ENCODE measurements at regions not wholly inside any gene's neighbourhood (a gene's known extent, or its start where the extent isn't known, plus 50 kb on each side); places are given as distances from the start of the nearest gene placed in this dataset.

- Histone ChIP-seq H3K27me3 (ENCODE audit: insufficient read depth) (peaks cover 96% of the 10 kb centered on the region), H3K9me2 (ENCODE audit: insufficient read depth) (0 out of 2 replicates have a peak, but pooled peaks cover 3% of the 10 kb centered on the region)
Measured at GRCh38 chr10:57141708-57142107, 780.6 kb upstream of the ZWINT start.

DNA sequence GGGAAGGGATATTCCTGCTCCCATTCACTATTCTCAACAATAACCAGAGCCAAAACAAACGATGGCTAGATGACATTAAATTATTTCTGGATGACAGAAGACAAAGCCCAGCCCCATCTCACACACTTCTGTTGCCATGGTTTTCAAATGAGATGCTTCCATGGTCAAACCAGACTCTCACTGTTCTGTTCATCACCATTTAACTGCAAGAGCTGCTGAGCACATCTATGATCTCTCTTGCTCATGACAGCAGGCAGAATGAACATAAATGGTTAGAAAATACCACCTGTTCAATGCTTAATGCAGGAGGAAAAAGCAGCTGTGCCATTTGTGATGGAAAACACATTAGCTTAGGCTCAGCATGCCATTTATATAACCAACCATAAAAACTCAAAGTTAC is 758.6 kb upstream of the ZWINT start:
- H3K4me1 ChIP-seq (ENCODE audit: insufficient read depth): no peaks in the 10 kb centered on the region
- Mint-ChIP-seq H3K27me3 (ENCODE audit: insufficient read depth, low read depth, poor library complexity) (no peaks in the 10 kb centered on the region), H3K9me3 (peaks cover 27% of the 10 kb centered on the region), H3K4me3 (no peak overlapping the region), H3K4me1 (no peaks in the 10 kb centered on the region), H3K27ac (no peak overlapping the region), H3K36me3 (ENCODE audit: low read depth) (peaks cover 18% of the 10 kb centered on the region; the same call in 2 of the 3 replicates)
- H3K79me2 ChIP-seq (replicated peaks; ENCODE audit: insufficient read depth): no peaks in the 10 kb centered on the region
- H3F3A ChIP-seq (replicated peaks; ENCODE audit: low read depth): no peaks in the 10 kb centered on the region
- H3K9me2 ChIP-seq (ENCODE audit: insufficient read depth): no peaks in the 10 kb centered on the region
- H3K4me2 ChIP-seq: no peak overlapping the region
- no peak overlapping the region for H3K27ac ChIP-seq (ENCODE audit: low read depth)
- H4K20me1 ChIP-seq (replicated peaks; ENCODE audit: insufficient read depth): no peaks in the 10 kb centered on the region
- no peak for ATAC-seq
- no peak for DNase-seq (ENCODE audit: low spot score)
- no peaks in the 10 kb centered on the region for H3K27me3 ChIP-seq (ENCODE audit: insufficient read depth)
- H2AFZ ChIP-seq: no peak overlapping the region
- no peak overlapping the region for H3K4me3 ChIP-seq
- H3K36me3 ChIP-seq (ENCODE audit: insufficient read depth): peaks cover 9% of the 10 kb centered on the region; the same call in 1 of the 2 replicates
- TF ChIP-seq CREB1 (CRISPR knock-in tag; IDR thresholded peaks at IDR 0.05; ENCODE audit: low read depth) (no peak), STAT1 (IDR thresholded peaks at IDR 0.05; ENCODE audit: unreplicated experiment) (no peak), JUNB (IDR thresholded peaks at IDR 0.05; ENCODE audit: unreplicated experiment) (no peak), POLR2AphosphoS5 (IDR thresholded peaks at IDR 0.05; ENCODE audit: low read depth) (no peak), EZH2phosphoT487 (IDR thresholded peaks at IDR 0.05; ENCODE audit: unreplicated experiment) (no peak), REST (IDR thresholded peaks at IDR 0.05; ENCODE audit: unreplicated experiment) (no peak), ZNF114 (CRISPR knock-in tag; IDR thresholded peaks at IDR 0.05) (no peak), NANOG (IDR thresholded peaks at IDR 0.05; ENCODE audit: borderline replicate concordance) (no peak), EZH2 (IDR thresholded peaks at IDR 0.05; ENCODE audit: low read depth, unreplicated experiment) (no peak), ZNF331 (CRISPR knock-in tag; IDR thresholded peaks at IDR 0.05; ENCODE audit: low read depth) (no peak)
- TF ChIP-seq, protein P1, sequence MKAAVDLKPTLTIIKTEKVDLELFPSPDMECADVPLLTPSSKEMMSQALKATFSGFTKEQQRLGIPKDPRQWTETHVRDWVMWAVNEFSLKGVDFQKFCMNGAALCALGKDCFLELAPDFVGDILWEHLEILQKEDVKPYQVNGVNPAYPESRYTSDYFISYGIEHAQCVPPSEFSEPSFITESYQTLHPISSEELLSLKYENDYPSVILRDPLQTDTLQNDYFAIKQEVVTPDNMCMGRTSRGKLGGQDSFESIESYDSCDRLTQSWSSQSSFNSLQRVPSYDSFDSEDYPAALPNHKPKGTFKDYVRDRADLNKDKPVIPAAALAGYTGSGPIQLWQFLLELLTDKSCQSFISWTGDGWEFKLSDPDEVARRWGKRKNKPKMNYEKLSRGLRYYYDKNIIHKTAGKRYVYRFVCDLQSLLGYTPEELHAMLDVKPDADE (IDR thresholded peaks at IDR 0.05): no peak
- TF ChIP-seq, protein P2, sequence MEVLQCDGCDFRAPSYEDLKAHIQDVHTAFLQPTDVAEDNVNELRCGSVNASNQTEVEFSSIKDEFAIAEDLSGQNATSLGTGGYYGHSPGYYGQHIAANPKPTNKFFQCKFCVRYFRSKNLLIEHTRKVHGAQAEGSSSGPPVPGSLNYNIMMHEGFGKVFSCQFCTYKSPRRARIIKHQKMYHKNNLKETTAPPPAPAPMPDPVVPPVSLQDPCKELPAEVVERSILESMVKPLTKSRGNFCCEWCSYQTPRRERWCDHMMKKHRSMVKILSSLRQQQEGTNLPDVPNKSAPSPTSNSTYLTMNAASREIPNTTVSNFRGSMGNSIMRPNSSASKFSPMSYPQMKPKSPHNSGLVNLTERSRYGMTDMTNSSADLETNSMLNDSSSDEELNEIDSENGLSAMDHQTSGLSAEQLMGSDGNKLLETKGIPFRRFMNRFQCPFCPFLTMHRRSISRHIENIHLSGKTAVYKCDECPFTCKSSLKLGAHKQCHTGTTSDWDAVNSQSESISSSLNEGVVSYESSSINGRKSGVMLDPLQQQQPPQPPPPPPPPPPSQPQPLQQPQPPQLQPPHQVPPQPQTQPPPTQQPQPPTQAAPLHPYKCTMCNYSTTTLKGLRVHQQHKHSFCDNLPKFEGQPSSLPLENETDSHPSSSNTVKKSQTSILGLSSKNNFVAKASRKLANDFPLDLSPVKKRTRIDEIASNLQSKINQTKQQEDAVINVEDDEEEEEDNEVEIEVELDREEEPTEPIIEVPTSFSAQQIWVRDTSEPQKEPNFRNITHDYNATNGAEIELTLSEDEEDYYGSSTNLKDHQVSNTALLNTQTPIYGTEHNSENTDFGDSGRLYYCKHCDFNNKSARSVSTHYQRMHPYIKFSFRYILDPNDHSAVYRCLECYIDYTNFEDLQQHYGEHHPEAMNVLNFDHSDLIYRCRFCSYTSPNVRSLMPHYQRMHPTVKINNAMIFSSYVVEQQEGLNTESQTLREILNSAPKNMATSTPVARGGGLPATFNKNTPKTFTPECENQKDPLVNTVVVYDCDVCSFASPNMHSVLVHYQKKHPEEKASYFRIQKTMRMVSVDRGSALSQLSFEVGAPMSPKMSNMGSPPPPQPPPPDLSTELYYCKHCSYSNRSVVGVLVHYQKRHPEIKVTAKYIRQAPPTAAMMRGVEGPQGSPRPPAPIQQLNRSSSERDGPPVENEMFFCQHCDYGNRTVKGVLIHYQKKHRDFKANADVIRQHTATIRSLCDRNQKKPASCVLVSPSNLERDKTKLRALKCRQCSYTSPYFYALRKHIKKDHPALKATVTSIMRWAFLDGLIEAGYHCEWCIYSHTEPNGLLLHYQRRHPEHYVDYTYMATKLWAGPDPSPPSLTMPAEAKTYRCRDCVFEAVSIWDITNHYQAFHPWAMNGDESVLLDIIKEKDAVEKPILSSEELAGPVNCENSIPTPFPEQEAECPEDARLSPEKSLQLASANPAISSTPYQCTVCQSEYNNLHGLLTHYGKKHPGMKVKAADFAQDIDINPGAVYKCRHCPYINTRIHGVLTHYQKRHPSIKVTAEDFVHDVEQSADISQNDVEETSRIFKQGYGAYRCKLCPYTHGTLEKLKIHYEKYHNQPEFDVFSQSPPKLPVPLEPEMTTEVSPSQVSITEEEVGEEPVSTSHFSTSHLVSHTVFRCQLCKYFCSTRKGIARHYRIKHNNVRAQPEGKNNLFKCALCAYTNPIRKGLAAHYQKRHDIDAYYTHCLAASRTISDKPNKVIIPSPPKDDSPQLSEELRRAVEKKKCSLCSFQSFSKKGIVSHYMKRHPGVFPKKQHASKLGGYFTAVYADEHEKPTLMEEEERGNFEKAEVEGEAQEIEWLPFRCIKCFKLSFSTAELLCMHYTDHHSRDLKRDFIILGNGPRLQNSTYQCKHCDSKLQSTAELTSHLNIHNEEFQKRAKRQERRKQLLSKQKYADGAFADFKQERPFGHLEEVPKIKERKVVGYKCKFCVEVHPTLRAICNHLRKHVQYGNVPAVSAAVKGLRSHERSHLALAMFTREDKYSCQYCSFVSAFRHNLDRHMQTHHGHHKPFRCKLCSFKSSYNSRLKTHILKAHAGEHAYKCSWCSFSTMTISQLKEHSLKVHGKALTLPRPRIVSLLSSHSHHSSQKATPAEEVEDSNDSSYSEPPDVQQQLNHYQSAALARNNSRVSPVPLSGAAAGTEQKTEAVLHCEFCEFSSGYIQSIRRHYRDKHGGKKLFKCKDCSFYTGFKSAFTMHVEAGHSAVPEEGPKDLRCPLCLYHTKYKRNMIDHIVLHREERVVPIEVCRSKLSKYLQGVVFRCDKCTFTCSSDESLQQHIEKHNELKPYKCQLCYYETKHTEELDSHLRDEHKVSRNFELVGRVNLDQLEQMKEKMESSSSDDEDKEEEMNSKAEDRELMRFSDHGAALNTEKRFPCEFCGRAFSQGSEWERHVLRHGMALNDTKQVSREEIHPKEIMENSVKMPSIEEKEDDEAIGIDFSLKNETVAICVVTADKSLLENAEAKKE (CRISPR knock-in tag; IDR thresholded peaks at IDR 0.05): no peak

More at GRCh38 chr10:57141708-57142107, 780.6 kb upstream of the ZWINT start:
- peaks cover 30% of the 10 kb centered on the region for H3K9me3 Mint-ChIP-seq
- Histone ChIP-seq H4K20me1 (replicated peaks; ENCODE audit: insufficient read depth) (peaks cover 40% of the 10 kb centered on the region), H3K4me2 (no peak overlapping the region), H3F3A (replicated peaks; ENCODE audit: low read depth) (no peaks in the 10 kb centered on the region), H3K4me3 (no peak overlapping the region), H3K4me1 (ENCODE audit: insufficient read depth) (no peaks in the 10 kb centered on the region), H3K27ac (ENCODE audit: low read depth) (no peak overlapping the region), H3K36me3 (ENCODE audit: insufficient read depth) (peaks cover 10% of the 10 kb centered on the region; the same call in 1 of the 2 replicates), H2AFZ (no peak overlapping the region), H3K79me2 (replicated peaks; ENCODE audit: insufficient read depth) (no peaks in the 10 kb centered on the region)
- H3K4me3 Mint-ChIP-seq: no peak overlapping the region
- no peak for DNase-seq (ENCODE audit: low spot score)
- peaks cover 35% of the 10 kb centered on the region for H3K36me3 Mint-ChIP-seq (ENCODE audit: low read depth)
- H3K27ac Mint-ChIP-seq: no peak overlapping the region
- no peaks in the 10 kb centered on the region for H3K4me1 Mint-ChIP-seq
- no peak for TF ChIP-seq STAT1 (IDR thresholded peaks at IDR 0.05; ENCODE audit: unreplicated experiment)
- no peak for ATAC-seq
- H3K27me3 Mint-ChIP-seq (ENCODE audit: insufficient read depth, low read depth, poor library complexity): peaks cover 82% of the 10 kb centered on the region
